ENCODE measurements at regions not wholly inside any gene's neighbourhood (a gene's known extent, or its start where the extent isn't known, plus 50 kb on each side); places are given as distances from the start of the nearest gene placed in this dataset.
A peak's percentile ranks its signal among the peaks of the same experiment; 100 is the strongest.

DNA sequence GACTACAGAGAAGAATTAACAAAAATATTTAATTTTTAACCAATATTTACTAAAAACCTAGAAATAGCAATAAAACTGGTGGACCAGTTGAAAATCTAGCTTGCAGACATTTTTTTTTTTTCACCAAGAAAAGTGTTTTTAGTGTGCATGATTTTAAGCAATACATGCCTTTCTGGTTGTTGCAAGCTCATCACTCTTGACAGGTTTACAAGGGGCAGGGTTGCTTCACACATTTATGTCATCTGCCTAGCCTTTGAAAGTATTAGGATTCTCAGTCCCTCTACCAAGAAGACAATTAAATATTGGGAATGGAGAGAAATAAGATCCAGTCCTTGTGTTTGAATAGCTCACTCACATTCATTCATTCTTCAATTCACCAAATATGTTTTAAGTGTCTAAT lies 53.8 kb upstream of the LYPLAL1 start:
- DNase-seq: peak; percentile 31

GRCh38 chr1:219120624-219121544 lies 52.8 kb upstream of the LYPLAL1 start:
- DNase-seq: peak; percentile 4

GRCh38 chr1:219121679-219122078 lies 52.0 kb upstream of the LYPLAL1 start:
- DNase-seq: no peak

DNA sequence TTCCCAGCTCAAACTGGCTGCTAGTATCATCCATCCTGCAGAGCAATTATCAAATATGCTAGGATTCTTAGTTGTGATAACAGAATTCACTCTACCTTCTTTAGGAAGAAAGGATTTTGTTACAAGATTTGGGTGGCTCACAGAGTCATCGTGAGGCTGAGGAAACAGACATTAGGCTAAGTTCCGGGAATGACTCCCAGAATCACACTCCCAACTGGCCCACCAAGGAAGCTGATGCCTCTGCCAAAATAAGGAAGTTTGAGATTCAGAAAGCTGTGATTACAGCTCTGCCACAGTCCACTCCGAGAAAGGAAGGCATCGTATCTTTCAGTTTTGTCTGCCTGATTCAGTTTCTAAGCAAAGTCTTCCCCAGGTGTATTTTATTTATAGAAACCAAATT lies 50.6 kb upstream of the LYPLAL1 start:
- no peak for DNase-seq
